GM18907 (cell line): ENCODE measurements at regions not wholly inside any gene's neighbourhood (a gene's known extent, or its start where the extent isn't known, plus 50 kb on each side); places are given as distances from the start of the nearest gene placed in this dataset.
"Not testable (repeated sequence)": the region's sequence is repeated elsewhere in the genome, so short reads cannot be mapped to it uniquely, and the experiment has no call there.

Experiments used
- ATAC-seq: cut with Tn5 transposase; IDR thresholded peaks from one replicate; pipeline ENCODE4 v1.9.1; 2021; ENCODE audit warnings: mild to moderate bottlenecking, moderate library complexity; ENCODE audit not compliant: unreplicated experiment

- no peak for ATAC-seq
Observed at GRCh38 chr2:56768973-56769372, 585.2 kb downstream of the CCDC85A start.

GRCh38 chr2:56770490-56770889, 586.7 kb downstream of the CCDC85A start:
- ATAC-seq: no peak

GRCh38 chr2:56784046-56784445, 600.3 kb downstream of the CCDC85A start:
- ATAC-seq: no peak

- no peak for ATAC-seq
Observed at GRCh38 chr2:56801214-56801613, 617.4 kb downstream of the CCDC85A start.

GRCh38 chr2:56801770-56802169, 618.0 kb downstream of the CCDC85A start:
- ATAC-seq: no peak

- ATAC-seq: no peak
Observed at GRCh38 chr2:56803596-56803995, 619.8 kb downstream of the CCDC85A start.

- no peak for ATAC-seq
Observed at GRCh38 chr2:56806924-56807323, 623.1 kb downstream of the CCDC85A start.

- ATAC-seq: no peak
Observed at GRCh38 chr2:56807861-56808260, 624.1 kb downstream of the CCDC85A start.

GRCh38 chr2:56811401-56811800, 627.6 kb downstream of the CCDC85A start:
- no peak for ATAC-seq

GRCh38 chr2:56812432-56812831, 628.6 kb downstream of the CCDC85A start:
- no peak for ATAC-seq

- no peak for ATAC-seq
Observed at GRCh38 chr2:56813490-56813889, 629.7 kb downstream of the CCDC85A start.

GRCh38 chr2:56816666-56817065, 632.9 kb downstream of the CCDC85A start:
- no peak for ATAC-seq

GRCh38 chr2:56831780-56832179, 648.0 kb downstream of the CCDC85A start:
- no peak for ATAC-seq

GRCh38 chr2:56834686-56835085, 650.9 kb downstream of the CCDC85A start:
- ATAC-seq: no peak

- not testable (repeated sequence) for ATAC-seq
Observed at GRCh38 chr2:56840009-56840408, 656.2 kb downstream of the CCDC85A start.

GRCh38 chr2:56860991-56861390, 677.2 kb downstream of the CCDC85A start:
- ATAC-seq: no peak

GRCh38 chr2:56871644-56872043, 687.9 kb downstream of the CCDC85A start:
- ATAC-seq: no peak

GRCh38 chr2:56874717-56875116, 690.9 kb downstream of the CCDC85A start:
- ATAC-seq: no peak

- no peak for ATAC-seq
Observed at GRCh38 chr2:56889738-56890137, 705.9 kb downstream of the CCDC85A start.

- ATAC-seq: no peak
Observed at GRCh38 chr2:56892382-56892781, 708.6 kb downstream of the CCDC85A start.

- no peak for ATAC-seq
Observed at GRCh38 chr2:56898986-56899385, 715.2 kb downstream of the CCDC85A start.

- ATAC-seq: no peak
Observed at GRCh38 chr2:56912490-56912889, 728.7 kb downstream of the CCDC85A start.

GRCh38 chr2:56918790-56919189, 735.0 kb downstream of the CCDC85A start:
- ATAC-seq: no peak

- no peak for ATAC-seq
Observed at GRCh38 chr2:56933976-56934375, 750.2 kb downstream of the CCDC85A start.
